HG03196 (cell line): ENCODE measurements at regions not wholly inside any gene's neighbourhood (a gene's known extent, or its start where the extent isn't known, plus 50 kb on each side); places are given as distances from the start of the nearest gene placed in this dataset.
A peak's percentile ranks its signal among the peaks of the same experiment; 100 is the strongest.

Experiments
- ATAC-seq: cut with Tn5 transposase; IDR thresholded peaks from one replicate; pipeline ENCODE4 v1.9.1; 2021; ENCODE audit not compliant: unreplicated experiment

DNA sequence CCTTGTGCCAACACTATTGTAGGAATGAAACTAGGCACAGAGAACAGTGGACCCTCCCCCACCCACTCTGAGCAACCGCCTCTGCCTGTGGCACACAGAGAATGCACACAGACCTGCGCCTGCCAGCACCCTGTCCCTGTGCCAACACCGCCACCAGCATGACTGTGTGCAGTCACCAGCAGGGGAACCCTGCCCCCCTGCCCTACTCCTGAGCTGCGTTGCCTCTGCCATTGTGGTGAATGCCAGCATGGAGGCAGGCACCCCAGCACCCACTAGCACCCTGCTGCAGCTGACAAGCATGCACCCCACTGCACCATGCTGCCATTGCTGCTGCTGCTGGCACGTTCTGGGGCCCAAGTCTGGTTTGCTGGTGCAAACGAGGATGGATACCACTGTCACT is 94.4 kb upstream of the PRLR start:
- ATAC-seq: no peak

DNA sequence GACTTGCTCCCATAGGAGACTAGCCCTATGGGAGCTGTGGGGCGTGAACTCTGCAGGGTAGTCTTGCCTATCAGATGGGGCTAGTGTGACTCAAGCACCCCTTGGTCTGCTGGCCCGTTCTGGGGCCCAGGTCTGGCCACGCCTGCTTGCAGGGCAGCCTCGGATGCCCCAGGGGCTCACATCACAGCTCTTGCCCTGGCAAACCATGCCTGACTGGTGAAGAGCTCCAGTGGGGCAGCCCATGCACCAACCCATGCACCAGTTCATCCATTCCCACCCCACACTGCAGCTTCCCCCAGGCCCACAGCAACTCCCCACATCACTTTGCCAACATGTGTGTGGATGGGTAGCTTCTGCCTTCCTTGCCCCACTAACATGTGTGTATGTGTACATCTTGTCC is 93.9 kb upstream of the PRLR start:
- no peak for ATAC-seq

DNA sequence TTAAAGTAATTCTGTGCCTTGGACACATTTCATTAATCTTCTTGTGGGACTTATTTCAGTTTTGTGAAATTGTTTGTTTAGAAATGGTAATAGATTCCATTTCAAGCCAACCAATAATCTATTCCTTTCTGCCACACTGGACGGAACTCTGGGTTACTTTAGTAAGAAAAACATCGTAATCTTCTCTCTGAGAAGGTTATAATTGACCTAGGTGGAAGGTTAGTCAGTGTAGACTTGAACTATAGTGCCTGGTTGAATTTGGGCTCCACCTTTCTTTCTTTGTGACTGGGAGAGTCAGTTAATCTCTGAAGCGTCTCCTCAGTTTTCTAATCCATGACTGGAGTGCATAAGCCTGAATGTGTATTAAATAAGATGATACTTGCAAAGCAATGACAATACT is 89.7 kb upstream of the PRLR start:
- peak; percentile 18 for ATAC-seq

DNA sequence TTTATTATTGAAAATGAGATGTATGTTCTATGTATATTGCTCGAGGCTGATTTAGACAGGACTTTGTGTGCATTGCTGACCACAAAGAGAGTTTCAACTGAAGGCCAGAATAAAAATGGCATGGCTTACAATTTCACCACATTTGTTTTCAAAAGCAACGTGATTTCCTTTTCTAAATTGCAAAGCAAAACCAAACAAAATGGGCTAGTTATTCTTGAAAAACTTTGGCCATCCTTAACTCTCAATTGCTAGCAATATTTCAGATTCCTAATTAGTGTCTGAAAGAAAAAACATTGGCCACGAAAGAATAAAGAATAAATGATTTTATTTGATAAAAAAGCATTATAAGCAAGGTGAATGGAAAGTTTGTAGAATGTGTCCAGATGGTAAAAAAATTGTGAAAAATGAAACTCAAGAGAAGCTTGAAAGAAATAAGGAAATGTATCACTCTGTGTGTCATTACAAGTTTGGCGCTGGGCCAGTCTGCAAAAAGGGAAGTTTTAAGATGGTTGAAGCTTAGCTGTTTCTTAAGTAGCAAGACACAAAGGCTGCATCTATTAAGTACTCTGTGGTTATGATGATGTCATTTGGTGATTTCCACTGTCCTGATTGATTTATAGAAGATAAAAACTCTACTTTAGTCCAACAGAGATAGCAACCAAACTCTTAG is 89.2 kb upstream of the PRLR start:
- peak; percentile 94 for ATAC-seq

GRCh38 chr5:35317586-35317985 is 87.3 kb upstream of the PRLR start:
- no peak for ATAC-seq

- no peak for ATAC-seq
Observed at GRCh38 chr5:35316611-35317274, 86.5 kb upstream of the PRLR start.

DNA sequence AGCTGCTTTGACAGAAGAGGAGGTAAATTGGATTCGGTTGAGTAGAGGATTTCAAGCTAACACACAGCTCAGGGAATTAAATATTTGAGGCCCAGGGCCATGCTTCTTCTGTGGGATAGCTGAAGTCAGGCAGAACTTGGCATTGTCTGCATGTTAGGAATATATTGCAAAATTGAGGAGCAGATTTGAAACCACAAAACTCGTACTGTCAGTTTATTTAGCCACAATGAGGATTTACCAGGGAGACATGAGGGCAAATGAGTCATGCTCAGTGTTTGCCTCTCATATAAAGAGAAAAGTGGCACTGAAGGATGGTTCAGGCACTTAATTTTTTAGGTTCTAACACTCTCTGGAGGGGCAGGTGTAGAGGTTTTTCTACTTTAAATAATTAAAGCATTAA is 83.0 kb upstream of the PRLR start:
- no peak for ATAC-seq

DNA sequence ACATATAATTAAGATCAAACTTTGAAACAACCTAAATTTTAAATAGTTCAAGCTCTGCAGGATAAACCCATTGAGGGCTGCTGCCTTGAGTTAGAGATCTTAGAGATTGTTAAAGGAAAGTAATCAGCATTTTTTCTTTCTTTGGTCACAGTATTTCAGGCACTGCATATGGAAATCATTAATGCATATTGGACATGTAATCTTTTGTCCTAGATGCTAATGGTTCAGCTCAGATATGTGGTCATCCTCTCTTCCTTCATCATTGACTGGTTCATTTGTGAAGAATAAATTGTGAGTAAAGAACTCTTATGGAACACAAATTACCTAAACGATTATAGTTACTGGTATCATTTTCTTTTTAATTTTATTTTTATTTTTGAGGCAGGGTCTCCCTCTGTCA is 82.0 kb upstream of the PRLR start:
- ATAC-seq: no peak

- no peak for ATAC-seq
Observed at GRCh38 chr5:35309365-35310130, 79.3 kb upstream of the PRLR start.

DNA sequence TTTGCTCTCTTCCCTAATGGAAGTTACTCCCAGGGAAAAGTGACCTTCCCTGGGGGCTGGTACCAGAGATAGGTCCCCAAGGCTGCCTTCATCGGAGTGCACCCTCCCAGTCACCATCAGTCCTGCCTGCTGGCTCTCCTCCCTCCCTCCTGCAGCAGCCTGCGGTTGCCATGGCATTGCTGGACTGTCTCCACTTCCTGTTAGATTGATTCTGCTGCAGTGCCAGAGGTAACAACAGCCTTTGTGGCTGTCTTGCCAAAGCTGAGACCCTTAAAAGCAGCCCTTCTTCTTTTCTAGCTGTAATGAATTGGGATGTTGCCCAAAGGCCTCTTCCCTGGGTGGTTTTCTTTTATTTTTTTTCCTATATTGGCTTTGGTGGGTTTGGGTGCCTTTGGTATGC is 78.1 kb upstream of the PRLR start:
- peak; percentile 63 for ATAC-seq

DNA sequence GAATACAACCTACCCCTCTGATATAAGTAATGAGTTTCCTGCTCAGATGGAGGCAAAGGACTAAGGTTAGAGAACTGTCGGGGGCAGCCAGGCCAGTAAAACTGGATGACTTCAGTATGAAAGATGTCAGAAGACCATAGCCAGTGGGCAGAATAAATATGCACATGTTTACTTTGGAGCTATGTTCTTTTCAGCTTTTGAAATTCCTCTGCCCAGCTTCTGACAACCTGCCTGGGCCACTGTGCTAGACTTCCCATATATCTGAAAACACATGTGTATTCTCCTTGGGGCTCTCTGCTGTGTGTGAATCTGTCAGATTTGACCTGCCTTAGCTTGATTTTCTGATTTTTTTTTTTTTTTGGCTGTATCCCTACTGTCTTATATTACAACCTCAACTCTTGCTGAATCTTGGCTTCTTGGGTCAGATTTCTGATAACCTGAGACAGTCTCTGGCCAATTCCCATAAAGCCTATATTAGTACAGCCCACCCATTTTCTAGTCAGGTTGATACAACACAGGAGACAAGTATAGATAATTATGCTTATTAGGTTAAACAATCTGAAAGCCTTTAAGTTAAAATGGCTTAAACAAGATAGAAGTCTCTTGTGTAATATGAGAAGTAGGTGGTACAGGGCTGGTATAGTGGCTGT is 76.6 kb upstream of the PRLR start:
- ATAC-seq: no peak

- no peak for ATAC-seq
Observed at GRCh38 chr5:35305336-35306020, 75.2 kb upstream of the PRLR start.

GRCh38 chr5:35304291-35304690 is 74.0 kb upstream of the PRLR start:
- no peak for ATAC-seq

DNA sequence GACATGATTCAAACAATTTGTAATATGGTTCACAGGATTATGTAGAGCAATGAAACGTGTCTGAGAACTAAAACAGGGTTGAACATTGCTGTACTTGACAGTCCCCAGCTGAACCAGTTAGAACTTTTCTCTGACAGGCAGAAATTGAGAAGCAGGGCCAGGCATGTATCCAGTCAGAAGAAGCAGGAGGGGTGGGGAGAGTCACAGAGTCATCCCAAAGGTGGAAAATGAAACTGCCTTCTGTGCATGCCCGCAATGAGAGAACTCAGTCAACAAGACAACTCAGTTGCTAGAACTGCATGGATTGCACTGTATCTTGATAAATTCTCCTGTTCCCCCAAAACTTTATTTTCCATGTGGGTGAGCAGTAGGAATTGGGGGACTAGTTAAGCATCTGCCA is 72.9 kb upstream of the PRLR start:
- ATAC-seq: no peak

DNA sequence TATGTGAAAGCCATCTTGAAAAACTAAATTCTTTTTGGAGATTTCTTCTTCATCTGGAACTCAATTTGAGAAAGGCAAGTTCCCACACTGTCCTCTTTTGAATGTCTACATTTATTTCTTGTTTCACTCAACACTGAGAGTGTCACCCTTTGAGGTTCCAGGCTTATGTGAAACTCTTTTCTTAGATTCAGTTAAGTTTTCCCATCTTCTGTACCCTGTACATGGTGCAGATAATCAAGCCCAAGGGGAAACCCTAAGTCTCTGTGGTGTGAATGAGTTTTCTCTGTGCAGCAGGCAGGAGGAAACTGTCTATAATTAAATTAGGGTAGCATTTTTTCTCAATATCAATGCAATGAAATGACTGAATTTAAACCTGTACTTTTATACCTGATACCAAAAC is 72.3 kb upstream of the PRLR start:
- ATAC-seq: peak; percentile 95

- no peak for ATAC-seq
Observed at GRCh38 chr5:35297755-35298154, 67.5 kb upstream of the PRLR start.

DNA sequence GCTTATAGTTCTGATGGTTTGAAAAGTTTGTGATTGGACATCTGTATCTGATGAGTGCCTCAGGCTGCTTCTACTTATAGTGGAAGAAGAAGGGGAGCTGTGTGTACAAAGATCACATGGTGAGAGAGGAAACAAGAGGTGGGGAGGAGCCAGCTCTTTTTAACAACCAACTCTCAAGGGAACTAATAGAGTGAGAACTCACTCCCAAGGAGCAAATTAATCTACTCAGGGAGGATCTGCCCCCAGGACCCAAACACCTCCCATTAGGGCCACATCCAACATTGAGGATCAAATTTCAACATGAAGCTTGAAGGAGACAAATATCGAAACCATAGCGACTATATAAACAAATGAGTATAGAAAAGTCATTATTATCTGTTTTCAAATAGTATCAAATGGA is 64.7 kb upstream of the PRLR start:
- no peak for ATAC-seq

DNA sequence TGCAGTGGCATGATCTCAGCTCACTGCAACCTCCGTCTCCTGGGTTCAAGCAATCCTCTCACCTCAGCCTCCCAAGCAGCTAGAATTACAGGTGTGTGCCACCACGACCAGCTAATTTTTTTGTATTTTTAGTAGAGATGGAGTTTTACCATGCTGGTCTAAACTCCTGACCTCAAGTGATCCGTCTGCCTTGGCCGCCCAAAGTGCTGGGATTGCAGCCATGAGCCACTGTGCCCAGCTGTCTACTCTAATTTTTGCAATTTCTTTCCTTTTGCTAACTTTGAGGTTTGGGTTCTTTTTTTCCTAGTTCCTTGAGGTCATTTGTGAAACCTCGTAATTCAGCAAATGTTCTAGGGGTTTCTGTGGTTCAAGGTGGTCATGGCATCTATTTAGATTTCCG is 63.7 kb upstream of the PRLR start:
- no peak for ATAC-seq

DNA sequence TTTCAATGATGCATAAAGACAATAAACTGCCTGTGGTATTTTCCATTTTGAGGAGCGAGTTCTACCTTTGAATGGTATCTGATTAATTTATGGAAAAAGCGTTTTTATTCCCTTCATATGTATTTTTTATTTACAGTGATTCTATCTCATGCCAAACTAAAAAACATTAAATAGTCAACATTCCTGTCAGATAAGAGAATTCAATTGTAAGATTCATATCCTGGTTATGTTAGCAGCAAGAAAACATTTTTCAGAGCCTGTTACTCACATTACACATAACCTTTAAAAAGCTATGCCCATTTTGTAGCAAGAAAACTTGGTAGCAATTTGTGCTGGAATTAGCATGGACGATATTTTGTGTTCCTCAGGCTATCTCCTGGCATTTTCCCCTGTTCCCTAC is 55.1 kb upstream of the PRLR start:
- ATAC-seq: no peak

GRCh38 chr5:35285011-35285410 is 54.7 kb upstream of the PRLR start:
- no peak for ATAC-seq

DNA sequence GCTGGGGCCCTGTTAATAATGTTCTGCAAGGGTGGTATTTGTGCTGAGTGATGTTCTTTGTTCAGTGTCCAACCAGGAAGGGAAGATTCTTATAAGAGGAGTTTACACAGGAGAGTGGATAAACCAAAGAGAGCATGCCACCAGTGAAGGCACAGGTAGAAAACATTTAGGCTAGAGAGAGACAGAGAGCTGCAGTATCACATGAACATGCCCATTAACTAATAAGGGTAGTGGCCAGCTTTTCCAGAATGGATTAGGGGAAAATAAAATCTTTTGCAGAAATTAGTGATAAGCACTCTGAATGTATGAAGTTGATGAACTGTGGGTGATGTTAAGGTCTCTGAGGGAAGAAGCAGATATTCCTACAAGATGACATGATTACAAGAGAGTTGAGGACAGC is 54.1 kb upstream of the PRLR start:
- ATAC-seq: no peak
